Activated effector memory CD4-positive, alpha-beta T cell treated with Interleukin-2 at 50 U/mL for 16 hours (primary cell): ENCODE measurements at regions not wholly inside any gene's neighbourhood (a gene's known extent, or its start where the extent isn't known, plus 50 kb on each side); places are given as distances from the start of the nearest gene placed in this dataset.

Experiments
- DNase-seq: peaks from one replicate; pipeline ENCODE4 v3.0.0-alpha.2; 2020

DNA sequence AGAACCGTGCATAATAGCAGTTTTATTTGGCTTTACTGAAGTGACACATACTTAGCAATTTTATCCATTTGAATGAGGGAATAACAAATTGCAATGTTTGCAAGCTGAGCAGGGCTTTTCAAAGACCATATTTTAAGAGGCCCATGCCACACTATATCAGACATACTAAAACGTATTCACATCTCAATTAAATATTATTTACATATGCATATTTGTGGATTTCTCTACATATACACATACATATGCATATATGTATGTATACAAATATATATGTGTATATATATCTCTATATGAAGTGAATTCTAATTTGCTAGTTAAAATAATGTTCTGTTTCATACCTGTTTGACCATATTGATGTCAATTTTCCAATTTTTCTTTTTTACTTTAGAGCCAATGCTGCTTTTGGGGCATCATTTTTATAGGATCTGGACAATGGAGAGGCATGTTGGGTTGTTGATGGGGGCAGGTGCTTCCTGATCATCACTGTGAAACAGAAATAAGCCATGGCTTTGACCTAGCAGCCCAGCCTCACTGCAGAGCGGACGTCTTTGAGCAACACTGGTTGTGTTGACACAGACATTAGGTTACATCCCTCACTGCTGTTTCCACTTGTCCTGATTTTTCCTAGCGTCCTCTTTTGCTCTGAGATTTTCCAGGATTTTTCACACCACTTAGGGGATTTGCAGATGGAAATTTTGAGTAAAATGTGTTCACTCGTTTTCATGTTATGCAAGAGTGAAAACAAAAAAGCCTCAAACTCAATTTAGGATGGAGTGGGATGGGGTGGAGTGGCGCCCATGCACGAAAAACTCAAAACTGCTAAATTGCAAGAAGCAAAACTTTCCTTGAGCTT, 56.9 kb downstream of the RDH14 start:
- no peak for DNase-seq

DNA sequence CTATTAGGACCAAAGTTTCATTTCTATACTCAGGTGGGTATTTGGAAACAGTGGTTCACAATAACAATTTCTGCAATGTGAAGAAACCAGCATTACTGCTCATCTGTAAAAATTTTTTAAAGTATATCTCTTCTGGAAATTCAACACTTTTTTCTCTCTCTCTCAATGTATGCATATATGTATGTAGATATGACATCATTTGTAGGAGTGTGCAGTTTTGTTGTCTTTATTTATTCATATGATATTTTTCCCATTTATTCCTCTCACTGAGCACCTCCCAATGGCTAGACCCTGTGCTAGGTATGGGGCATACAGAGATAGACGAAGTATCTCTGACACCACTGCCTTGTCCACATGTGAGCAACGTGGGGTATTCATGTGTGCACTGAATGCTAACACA, 58.3 kb downstream of the RDH14 start:
- no peak for DNase-seq

DNA sequence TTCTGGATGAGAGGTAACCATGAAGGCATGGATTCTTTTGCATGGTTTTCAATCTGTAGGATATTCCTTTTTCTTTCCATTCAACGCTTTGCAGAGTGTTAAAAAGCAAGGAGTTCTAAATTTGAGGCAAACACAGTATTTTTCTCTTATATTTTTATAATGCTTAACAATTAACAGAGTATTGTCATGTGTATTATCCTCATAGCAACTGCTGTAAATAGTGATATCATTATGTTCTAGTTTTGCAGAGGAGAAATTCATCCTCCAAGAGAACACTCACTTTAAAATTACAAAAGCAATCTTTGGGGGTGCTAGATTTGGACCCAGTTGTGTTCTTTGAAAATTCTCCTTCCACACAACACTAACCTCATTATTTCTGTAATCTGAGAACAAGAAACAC, 58.7 kb downstream of the RDH14 start:
- DNase-seq: no peak

DNA sequence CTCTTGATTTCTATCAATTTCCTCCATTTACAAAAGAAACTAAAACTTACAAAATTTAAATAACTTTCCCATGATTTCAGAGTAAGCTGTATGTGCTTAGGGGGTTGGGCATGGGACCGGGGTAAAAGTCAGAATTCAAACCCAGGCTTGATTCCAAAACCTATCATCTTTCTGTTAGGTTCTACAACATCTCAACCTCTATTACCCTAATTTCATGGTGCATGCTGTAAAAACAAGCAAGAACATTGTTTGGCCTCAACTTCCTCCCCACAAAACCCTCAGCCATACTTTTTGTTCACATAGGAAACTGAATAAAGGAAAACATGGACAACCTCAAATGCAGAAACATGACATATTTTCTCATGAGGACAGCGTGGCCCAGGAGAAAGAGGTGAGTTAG, 59.3 kb downstream of the RDH14 start:
- DNase-seq: no peak

DNA sequence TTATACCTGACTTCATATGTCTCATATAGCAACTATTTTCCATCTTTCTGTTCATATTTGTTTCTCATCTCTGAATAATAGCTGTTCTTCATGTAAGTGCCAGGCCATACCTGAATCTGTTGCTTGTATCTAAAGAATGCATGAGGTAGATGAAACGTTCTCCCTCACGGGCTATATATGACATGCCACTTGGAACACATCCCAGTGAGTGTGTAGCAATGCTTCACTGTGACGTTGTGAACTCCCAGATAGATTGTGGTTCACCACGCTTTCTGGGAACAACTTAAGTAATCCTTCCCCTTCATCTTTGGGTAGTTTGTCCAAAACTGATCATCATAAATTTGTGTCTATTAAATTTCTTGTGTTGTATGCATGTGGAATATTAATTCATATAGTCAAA, 60.1 kb downstream of the RDH14 start:
- no peak for DNase-seq

DNA sequence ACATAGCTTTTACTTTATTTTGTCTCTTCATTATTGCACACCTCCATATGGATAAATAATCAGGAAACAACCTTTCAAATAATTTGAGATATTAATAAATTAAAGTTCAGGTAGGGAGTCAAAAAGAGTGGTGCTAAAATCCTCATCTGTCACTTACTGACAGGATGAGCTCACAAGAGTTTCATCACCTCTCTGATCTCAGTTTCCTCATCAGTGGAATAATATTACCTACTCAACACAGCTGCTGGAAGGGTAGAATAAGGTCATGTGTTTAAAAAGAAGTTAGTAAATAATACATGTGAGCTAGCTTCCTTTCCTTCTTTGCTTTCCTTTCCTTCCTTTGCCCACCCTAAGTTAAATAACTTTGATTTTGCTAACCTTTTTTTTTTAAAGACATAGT, 61.9 kb downstream of the RDH14 start:
- DNase-seq: no peak

DNA sequence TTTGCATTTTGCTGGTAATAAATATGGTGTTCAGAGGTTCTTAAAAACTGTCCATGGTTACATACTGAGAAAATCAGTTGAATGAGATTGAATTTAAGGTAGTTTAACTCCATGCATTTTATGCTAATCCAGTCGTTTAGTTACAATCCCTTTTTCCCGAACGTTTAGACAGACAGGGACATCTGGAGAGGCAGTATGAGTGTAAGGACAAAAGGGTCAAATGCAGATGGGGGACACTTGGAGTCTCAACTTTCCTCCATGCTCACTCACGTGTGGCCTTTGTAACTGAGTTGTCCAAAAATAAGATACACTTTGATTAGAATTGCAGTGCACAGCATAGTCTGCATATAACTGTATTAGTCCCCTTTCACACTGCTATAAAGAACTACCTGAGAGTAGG, 63.9 kb downstream of the RDH14 start:
- no peak for DNase-seq

DNA sequence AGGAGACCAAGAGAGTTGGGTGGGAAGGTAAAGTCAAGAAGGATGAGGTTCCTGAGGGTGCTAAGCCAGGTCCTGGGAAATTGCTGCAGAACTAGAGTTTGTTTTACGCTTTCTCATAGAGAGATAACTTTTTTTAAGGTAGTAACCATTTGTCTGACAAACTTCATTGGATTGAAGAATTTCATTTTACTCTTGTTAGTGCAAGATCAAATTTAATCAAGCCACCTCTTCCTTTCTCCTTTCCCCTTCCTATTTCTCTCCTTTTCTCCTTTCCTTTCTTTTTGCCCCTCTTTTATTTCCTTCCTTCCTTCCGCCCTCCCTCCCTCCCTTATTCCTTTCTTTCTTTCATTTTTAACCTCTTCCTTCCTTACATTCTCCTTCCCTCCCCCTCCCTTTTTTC, 65.4 kb downstream of the RDH14 start:
- DNase-seq: no peak

DNA sequence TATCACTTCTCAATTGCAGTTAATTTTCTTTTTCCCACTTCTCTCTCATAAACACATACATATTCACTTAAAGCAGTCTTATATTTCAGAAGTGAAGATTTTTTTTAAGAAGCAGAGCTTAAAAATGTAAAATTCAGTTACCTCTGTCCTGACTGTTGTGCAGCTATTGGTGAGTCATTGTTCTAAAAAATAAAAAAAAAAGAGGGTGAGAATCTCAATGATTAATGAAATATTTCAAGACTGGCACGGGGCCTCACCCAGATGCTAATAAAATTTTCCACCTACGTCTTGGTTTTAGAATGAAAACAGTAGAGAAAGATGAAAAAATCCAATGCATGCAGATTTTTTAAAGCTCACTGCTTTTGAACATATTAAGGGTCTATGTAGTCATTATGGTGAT, 67.7 kb downstream of the RDH14 start:
- no peak for DNase-seq

DNA sequence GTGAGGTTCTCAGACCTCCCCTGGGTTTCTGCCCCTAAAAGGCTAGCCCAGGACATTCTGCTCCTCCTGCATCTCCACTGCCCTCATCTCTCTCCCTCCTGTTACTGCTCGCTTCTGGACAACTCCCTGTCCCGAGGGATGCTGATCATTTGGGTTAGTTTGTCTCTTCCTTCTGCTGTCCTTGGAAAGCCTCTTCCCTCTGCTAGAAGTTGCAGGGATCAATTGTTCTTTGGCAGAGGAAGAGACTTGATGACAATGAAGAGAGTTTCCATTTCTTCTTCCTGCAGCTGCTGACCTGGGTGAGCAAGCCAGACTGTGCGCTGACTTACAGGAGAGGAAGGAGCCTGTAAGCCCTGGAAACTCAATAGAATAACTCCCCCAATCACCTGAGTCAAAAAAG, 68.9 kb downstream of the RDH14 start:
- DNase-seq: no peak

DNA sequence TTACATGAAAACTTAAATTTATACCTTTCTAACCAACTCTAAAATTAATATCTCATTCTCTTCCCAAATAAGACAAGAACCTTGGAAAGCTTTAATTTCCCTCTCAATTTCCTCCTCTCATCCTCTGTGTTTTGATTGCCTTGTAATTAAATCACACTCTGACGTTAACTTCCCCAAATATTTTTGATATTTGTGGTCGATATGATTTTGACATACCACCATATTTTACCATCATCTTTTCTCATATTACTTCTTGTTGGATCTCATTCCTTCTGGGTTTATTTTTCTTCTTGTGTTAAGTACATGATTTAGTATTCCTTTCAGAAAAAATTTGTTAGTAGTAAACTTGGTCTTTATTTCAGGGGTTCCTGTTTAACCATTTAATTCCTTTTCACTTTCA, 69.6 kb downstream of the RDH14 start:
- no peak for DNase-seq

DNA sequence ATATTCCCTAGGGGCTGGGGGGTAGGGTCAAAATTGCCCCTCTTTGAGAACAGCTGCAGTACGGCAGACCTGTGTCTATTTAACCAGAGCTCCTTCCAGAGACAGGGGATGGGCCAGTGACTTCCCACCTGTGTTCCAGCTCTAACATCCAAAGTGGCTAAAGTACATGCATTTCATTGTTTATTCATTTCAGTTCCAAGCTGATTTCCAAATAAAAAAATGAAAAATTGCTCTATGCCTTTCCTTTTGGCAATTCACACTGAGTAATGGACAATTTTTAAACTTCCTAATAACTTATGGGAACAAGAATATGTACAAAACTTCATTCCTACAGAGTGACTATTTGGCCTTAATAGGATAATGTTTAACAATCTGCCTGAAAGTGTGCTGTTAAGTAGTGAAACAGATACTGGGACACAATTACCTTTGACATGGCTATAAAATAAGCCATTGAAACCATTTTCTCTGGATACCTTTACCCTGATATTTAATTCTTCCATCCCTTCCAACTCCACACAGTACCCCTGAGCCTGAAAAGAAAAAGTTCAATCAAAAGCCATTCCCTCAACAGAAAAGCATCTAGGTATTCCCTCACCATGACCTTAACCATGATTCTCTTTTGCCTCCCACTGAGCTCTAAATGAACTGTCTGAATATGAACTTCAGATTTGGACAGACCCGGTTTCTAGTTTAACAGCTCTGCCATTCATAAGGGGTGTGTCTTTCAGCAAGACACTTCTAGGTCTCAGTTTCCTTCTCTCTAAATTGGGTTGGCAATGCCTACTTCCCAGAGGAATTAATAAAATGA, 73.1 kb downstream of the RDH14 start:
- DNase-seq: no peak

DNA sequence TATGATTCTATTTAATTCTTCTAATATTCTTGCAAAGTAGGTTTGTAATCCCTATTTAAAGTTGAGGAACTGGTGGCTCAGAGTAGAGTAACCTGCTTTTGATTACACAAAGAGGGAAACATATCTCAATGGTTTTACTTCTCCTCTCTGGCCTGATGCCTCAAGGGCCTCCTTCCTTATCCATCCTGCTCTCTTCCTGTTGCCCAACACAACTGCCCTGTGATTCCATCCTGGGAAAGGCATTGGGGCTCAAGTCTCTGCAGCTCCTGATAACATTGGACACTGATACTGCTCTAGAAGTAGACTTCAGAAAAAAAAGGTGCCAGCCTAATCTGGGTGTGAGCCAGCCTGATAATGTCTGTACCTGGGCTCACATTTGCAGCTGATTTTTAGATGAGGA, 75.8 kb downstream of the RDH14 start:
- no peak for DNase-seq

DNA sequence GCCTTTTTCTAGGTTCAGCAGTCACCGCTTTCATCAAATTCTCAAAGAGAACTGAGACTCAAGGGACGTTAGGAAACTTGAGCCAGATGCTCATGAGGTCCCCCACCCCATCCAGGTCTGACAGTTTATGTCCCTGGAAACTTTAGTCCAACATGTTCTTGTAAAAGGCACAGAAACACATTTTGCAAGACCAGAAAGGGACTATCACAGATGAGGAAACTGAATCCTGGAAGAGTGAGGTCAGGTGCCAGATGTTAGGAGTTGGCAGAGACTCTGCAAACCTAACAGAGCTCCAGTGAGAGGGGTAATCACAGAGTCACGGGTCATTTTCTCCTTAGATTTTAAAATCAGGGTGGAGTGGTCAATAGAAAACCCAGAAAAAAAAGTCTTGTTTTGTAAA, 76.6 kb downstream of the RDH14 start:
- no peak for DNase-seq

DNA sequence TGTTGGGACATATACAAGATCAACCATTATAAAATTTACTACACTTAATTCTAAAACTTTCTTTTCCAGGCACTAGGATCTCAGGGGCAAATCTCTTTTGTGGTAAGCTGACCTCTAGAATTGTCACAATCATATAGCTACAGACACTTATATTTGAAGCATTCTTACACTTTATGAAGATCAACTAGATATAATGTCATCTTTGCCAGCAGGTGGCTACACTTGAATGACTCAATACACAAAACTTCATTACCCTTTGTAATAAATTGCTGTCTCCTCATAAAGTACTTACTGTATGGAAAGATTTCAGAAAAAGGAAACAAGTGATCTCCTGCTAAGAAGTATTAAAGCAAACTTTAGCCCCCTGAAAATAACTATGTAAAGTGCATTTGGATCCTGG, 77.8 kb downstream of the RDH14 start:
- DNase-seq: no peak

DNA sequence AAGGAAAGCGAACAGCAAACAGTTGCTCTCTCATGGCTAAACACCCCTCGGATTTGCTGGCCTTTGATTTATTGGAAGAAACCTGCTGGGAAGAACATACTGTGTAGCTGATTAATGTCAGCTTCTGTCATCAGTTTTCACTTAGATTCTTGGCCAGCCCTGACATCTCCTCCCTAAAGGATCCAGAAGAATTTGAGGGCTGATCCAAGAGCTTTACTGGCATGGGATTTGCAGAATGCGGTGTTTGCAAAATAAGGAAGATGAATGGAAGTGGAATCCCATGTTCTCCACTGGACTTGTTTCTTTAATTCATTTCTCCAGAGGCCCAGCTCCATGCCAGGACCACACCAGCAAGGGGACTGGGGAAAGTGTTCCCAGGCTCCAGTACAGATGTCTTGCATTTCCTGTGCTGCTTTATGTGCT, 80.5 kb downstream of the RDH14 start:
- no peak for DNase-seq

DNA sequence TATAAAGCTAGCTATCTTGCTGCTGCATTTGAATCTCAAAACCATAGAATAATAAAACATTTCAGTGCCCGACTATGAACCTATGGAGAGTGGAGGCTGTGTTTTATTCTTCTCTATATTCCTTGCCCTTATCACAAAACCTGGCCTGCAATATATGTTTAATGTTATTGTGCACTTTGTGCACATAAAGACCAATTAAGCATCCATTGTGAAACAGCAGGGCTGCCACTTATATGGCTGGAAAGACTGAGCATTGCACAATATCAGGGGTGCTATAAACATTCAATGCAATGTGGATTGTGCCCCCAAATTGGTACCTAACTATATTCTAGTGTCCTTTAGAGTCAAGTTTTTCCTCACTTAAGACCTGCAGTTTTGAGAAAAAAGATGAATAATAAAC, 83.2 kb downstream of the RDH14 start:
- DNase-seq: no peak

DNA sequence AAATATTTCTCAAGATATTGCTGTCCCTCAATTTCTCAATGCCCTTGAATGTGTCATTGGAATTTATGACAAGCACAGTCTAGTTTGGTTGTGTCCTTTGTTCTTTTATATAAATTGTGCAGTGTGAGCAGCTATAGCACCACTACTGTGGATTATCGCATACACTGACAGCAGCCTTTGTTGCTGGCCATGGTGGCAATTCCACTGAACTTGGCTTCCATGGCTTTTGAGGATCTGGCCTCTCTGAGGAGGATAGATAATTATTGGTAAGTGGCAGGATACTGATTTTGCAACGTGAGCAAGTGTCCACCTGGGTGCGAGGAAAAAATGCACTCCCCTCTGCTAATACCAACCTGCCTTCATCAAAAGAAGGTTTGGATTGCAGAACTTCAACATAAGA, 84.0 kb downstream of the RDH14 start:
- no peak for DNase-seq

DNA sequence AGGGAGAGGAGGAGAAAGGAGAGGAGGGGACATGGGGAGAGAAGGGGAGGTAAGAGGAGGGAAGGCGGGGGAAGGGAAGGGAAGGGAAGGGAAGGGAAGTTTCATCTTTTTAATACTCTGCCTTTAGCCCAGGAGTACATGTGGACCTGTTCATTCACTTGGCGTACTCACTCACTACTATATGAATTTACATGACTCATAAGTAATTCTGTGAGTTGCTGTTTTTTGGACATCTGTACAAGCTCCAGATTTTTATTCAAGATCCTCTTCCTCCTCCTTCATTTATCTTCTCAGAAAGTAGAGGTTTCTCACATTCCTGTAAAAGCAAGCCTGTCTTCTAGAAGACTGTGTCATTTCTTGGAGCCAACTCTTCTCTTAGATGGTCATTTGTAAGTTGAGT, 84.6 kb downstream of the RDH14 start:
- DNase-seq: no peak

DNA sequence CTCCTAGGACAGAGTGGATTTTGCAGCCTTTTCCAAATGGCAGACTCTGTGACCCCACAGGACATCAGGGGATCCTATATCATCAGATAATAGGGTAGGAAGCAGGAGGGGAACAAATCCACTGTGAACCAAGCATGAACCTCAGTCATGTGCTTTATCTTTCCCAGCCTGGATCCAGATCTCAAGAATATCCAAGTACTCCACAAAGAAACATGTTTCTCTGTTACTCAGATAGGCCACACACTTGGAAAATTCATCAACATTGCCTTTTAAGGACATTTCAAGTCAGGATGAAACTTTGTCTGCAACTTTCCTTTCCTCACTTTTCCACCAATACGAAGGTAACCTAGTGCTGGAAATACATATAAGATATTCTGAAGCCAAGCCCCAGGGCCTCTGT, 85.8 kb downstream of the RDH14 start:
- no peak for DNase-seq

DNA sequence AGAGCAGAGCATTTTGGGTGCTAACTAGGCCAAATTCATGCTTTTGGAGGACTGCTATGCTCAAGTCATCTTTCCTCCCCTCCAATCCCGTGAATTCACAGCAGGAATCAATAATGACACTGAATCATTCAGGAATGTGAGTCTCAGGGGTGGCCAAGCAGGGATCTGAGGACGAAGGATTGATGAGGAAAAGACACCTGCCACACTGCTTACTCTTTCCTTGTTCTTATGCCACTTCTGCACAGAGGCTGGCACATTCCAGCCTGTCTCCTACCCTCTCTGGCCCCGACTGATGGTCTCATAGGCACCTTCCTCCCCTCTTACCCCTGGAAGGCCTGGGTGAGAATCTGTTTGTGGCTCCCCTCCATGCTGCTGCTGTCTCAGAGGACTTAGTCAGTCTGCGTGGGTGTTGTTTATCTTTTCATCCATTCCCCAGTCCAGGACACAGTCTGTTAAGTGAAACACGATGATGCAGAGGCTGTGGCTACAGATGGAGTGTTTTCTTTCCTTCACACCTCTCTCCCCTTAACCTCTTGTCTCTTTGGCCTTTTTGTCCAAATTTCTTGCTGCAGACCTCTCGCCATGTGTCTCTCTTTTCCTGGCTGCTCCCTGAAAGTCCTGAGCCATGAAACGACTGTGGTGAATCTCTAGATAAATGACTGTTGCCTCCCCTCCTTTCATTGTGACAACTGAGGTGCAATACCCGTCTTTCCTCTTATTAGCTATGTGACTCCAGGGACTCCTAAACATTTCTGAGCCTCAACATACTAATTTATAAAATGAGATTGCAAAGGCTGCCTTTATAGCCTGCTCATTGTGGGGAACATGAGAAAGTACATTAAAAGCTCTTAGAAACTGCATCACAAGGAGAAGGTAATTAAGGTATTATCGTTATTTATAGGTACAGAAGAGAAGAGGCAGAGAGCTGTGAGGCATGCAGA, 86.9 kb downstream of the RDH14 start:
- no peak for DNase-seq

DNA sequence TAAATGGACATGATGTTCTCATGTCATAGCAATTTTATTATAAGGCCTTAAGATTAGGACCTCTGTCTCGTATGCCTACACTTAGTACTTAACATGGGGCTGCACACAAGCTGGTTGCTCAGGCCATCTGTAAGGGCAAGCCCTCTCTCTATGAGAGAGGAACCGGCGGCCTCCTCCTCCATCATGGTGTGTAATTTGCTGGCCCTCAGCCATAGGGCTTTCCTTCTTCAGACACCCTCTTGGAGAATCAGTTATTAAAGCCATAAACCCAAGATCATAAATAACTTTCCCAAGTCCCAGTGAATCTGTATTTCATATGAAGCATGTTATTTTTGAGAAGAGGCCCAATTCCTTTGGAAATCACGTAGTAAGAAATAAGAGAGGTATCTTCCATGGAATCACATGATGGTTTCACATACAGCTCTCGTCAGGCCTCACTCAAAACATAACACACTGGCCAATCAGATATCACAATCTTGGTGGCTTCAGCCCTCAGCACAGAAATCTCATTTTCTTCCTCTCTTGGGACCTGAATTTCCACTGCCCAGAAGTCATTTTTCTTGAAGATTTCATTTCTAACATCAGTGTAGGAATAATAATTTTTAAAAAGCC, 92.6 kb downstream of the RDH14 start:
- DNase-seq: no peak

DNA sequence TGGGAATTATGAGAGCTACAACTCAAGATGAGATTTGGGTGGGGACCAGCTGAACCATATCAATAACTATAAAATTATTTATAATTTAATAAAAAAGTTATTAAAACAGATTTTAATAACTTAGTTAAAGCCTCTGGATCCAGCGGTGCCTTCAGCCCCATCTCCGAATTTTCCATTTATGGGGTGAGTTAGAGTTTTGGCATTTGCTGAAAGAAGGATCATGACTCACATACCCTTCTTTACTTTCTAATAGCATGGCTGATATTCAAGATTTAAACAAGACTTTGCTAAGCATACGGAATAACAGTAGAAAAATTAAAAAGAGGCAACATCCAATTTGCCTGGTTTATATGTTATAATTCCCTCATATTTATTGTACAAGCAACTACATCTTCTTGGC, 94.5 kb downstream of the RDH14 start:
- DNase-seq: no peak
